Caco-2 (cell line): ENCODE measurements at regions not wholly inside any gene's neighbourhood (a gene's known extent, or its start where the extent isn't known, plus 50 kb on each side); places are given as distances from the start of the nearest gene placed in this dataset.

ENCODE experiments used
- BruUV-seq: library from RNA; stranded (reverse); fragments of 400-500 nt; replicated peaks from 2 replicates; lab custom pipeline; 2021; lab: Mats Ljungman, UMichigan
- CTCF ChIA-PET: fragments of 300-600 bp; sonication (Branson Sonifier 250); formaldehyde crosslinking; loops from one replicate; lab custom pipeline; 2022; ENCODE audit warnings: antibody characterized with exemption; lab: Charles Lee
- POLR2A ChIA-PET: fragments of 300-600 bp; sonication (Branson Sonifier 250); formaldehyde crosslinking; loops from one replicate; lab custom pipeline; 2022; ENCODE audit warnings: antibody characterized with exemption; lab: Charles Lee
- DNase-seq, 2 experiments: peaks; one replicate each; pipeline versions ENCODE4 v3.0.0 to v3.0.0-alpha.2; 2020 to 2022
- H3K27me3 ChIP-seq: replicated peaks from 2 replicates; pipeline ENCODE4 v1.6.0; 2011; ENCODE audit warnings: low read length; ENCODE audit not compliant: control insufficient read depth, insufficient read depth
- H3K36me3 ChIP-seq: 2 replicates; pipeline ENCODE4 v1.5.1; 2011; ENCODE audit warnings: low read length; ENCODE audit not compliant: control insufficient read depth, insufficient read depth
- H3K4me1 ChIP-seq: fragments of 250-450 bp; sonication (Bioruptor Pico); 2 replicates; pipeline ENCODE4 v1.5.1; 2020; ENCODE audit warnings: mild to moderate bottlenecking
- H3K4me3 ChIP-seq: 2 replicates; pipeline ENCODE4 v1.5.1; 2011; ENCODE audit warnings: low read depth, mild to moderate bottlenecking, control low read depth, low read length
- H3K9me3 ChIP-seq: fragments of 250-450 bp; sonication (Bioruptor Pico); 2 replicates; pipeline ENCODE4 v1.5.1; 2020; ENCODE audit warnings: mild to moderate bottlenecking, moderate library complexity
- H3K27ac Mint-ChIP-seq: one replicate; pipeline ENCODE4 v1.8.0; 2022; ENCODE audit warnings: mixed read lengths; ENCODE audit not compliant: unreplicated experiment
- H3K27me3 Mint-ChIP-seq: one replicate; pipeline ENCODE4 v1.8.0; 2022; ENCODE audit warnings: mixed read lengths; ENCODE audit not compliant: insufficient read depth, unreplicated experiment
- H3K36me3 Mint-ChIP-seq: one replicate; pipeline ENCODE4 v1.8.0; 2022; ENCODE audit warnings: mild to moderate bottlenecking, mixed read lengths; ENCODE audit not compliant: insufficient read depth, unreplicated experiment
- H3K4me1 Mint-ChIP-seq: one replicate; pipeline ENCODE4 v1.8.0; 2022; ENCODE audit warnings: low read depth, mixed read lengths; ENCODE audit not compliant: unreplicated experiment
- H3K4me3 Mint-ChIP-seq: one replicate; pipeline ENCODE4 v1.8.0; 2022; ENCODE audit warnings: mild to moderate bottlenecking, moderate library complexity, mixed read lengths; ENCODE audit not compliant: unreplicated experiment
- H3K9me3 Mint-ChIP-seq: one replicate; pipeline ENCODE4 v1.8.0; 2022; ENCODE audit warnings: mixed read lengths; ENCODE audit not compliant: unreplicated experiment
- CTCF ChIP-seq, 2 experiments: fragments of 200-600 bp in 1 of 2; IDR thresholded peaks; 1 replicate in 1 of 2; 2 replicates in 1 of 2; pipeline versions ENCODE4 v1.5.1 to v1.8.0; 2011 to 2022; ENCODE audit warnings: antibody characterized with exemption in 1 of 2, control low read depth in 1 of 2, inconsistent platforms in 1 of 2, low read depth in 1 of 2, low read length in 1 of 2, mild to moderate bottlenecking in 1 of 2, moderate library complexity in 1 of 2; ENCODE audit not compliant: insufficient read depth in 1 of 2, severe bottlenecking in 1 of 2, unreplicated experiment in 1 of 2
- intact Hi-C: fragments of 100-400 bp; cut with micrococcal nuclease; formaldehyde crosslinking; loops from one replicate; pipeline ENCODE4 v1.10.0; 2022; ENCODE audit not compliant: unreplicated experiment

DNA sequence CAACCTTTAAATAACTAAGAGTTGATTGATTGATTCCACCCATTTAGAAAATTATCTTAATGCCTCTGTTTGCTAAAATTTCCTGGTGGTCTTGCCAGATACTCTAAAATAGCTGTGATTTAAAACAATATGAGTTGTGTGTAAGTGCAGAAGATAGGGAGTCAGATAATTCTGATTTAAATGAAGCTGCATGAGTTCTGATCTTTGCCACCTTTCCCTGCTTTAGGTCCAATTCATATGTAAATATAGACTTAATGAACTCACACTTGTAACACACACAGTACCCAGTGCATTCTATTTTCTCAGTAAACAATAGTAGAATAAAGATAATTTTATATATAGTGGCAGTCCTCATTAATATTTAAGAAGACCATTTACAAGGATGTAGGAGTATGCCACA lies 981.8 kb downstream of the SLITRK1 start:
- Histone ChIP-seq H3K4me1 (peaks cover 5% of the 10 kb centered on the region; the same call in 1 of the 2 replicates), H3K4me3 (no peak overlapping the region), H3K27me3 (no peaks in the 10 kb centered on the region), H3K9me3 (no peaks in the 10 kb centered on the region), H3K36me3 (no peaks in the 10 kb centered on the region)
- Mint-ChIP-seq H3K27me3 (no peaks in the 10 kb centered on the region), H3K4me3 (no peak overlapping the region), H3K36me3 (no peaks in the 10 kb centered on the region), H3K4me1 (no peaks in the 10 kb centered on the region), H3K9me3 (no peaks in the 10 kb centered on the region), H3K27ac (no peak overlapping the region)
- ChIA-PET POLR2A (no interaction called here), CTCF (no interaction called here)
- intact Hi-C loops = no loop called here
- no TSS peak for BruUV-seq
- TF ChIP-seq CTCF (IDR thresholded peaks at IDR 0.05; ENCODE audit: insufficient read depth in 1 of 2, low read depth in 1 of 2, low read length in 1 of 2, severe bottlenecking in 1 of 2, unreplicated experiment in 1 of 2) = no peak
- no peak for DNase-seq

- BruUV-seq = no TSS peak
- Mint-ChIP-seq H3K4me3 (no peak overlapping the region), H3K27me3 (no peaks in the 10 kb centered on the region), H3K36me3 (no peaks in the 10 kb centered on the region), H3K9me3 (no peaks in the 10 kb centered on the region), H3K27ac (no peak overlapping the region), H3K4me1 (no peaks in the 10 kb centered on the region)
- ChIA-PET POLR2A (no interaction called here), CTCF (no interaction called here)
- Histone ChIP-seq H3K36me3 (no peaks in the 10 kb centered on the region), H3K9me3 (no peaks in the 10 kb centered on the region), H3K4me3 (no peak overlapping the region), H3K4me1 (peaks cover 5% of the 10 kb centered on the region; the same call in 1 of the 2 replicates), H3K27me3 (no peaks in the 10 kb centered on the region)
- TF ChIP-seq CTCF (IDR thresholded peaks at IDR 0.05; ENCODE audit: insufficient read depth in 1 of 2, low read depth in 1 of 2, low read length in 1 of 2, severe bottlenecking in 1 of 2, unreplicated experiment in 1 of 2) = no peak
- intact Hi-C loops = no loop called here
- peak; percentile 40 to 46 for DNase-seq
These were observed 983.7 kb downstream of the SLITRK1 start for GRCh38 chr13:82898586-82898985.

- no peak overlapping the region for H3K4me3 ChIP-seq
- H3K36me3 ChIP-seq = no peaks in the 10 kb centered on the region
- H3K9me3 ChIP-seq = no peaks in the 10 kb centered on the region
- H3K27me3 ChIP-seq = no peaks in the 10 kb centered on the region
- CTCF ChIA-PET = no interaction called here
- no peaks in the 10 kb centered on the region for H3K4me1 ChIP-seq
- no peak overlapping the region for H3K4me3 Mint-ChIP-seq
- no peaks in the 10 kb centered on the region for H3K9me3 Mint-ChIP-seq
- TF ChIP-seq CTCF (IDR thresholded peaks at IDR 0.05; ENCODE audit: insufficient read depth in 1 of 2, low read depth in 1 of 2, low read length in 1 of 2, severe bottlenecking in 1 of 2, unreplicated experiment in 1 of 2) = no peak
- BruUV-seq = no TSS peak
- no peak overlapping the region for H3K27ac Mint-ChIP-seq
- POLR2A ChIA-PET = no interaction called here
- intact Hi-C loops = no loop called here
- H3K4me1 Mint-ChIP-seq = no peaks in the 10 kb centered on the region
- H3K27me3 Mint-ChIP-seq = no peaks in the 10 kb centered on the region
- DNase-seq = no peak
- no peaks in the 10 kb centered on the region for H3K36me3 Mint-ChIP-seq
These were observed 1002.4 kb downstream of the SLITRK1 start for GRCh38 chr13:82879921-82880320.
